LNCaP clone FGC (cell line): ENCODE measurements at regions not wholly inside any gene's neighbourhood (a gene's known extent, or its start where the extent isn't known, plus 50 kb on each side); places are given as distances from the start of the nearest gene placed in this dataset.

Experiments
- DNase-seq: peaks from one replicate; pipeline ENCODE4 v3.0.0-alpha.2; 2011; ENCODE audit warnings: low read depth
- H3K4me3 ChIP-seq: 2 replicates; pipeline ENCODE4 v1.5.1; 2011; ENCODE audit warnings: mild to moderate bottlenecking, low read depth, low read length, control low read depth
- TF ChIP-seq, protein P1 (sequence below): IDR thresholded peaks from 2 replicates; pipeline ENCODE4 v1.5.1; 2012; ENCODE audit warnings: mild to moderate bottlenecking; ENCODE audit not compliant: control insufficient read depth, insufficient read depth; ENCODE audit errors: extremely low read depth

DNA sequence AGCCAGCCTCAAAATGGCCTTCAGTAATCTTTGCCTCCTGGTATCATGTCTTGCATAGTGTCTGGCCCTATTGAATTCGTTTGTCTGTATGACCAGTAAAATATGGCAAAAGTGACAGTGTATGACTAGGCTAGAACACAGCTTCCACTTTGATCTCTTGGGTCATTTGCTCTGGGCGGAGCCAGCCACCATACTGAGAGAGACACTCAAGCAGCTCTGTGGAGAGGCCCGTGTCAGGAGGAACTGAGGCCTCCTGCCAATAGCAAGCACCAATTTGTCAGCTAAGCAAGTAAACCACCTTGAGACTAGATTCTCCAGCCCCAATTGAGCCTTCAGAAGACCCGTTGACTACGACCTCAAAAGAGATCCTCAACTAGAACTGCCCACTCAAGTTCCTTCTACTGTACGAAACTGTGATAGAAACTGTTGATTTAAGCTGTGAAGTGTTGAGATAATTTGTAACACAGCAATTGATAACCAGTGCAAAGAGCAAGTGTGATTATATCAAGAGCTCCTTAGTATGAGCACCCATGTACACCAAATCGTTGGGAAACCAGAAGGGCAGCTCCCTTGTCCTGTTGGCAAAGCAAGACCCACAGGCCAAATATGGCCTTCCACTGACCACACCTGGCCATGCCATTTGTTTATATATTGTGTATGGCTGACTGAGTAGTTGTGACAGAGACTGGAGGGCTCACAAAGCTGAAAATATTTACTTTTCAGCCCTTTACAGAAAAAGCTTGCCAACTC lies 52.7 kb upstream of the SERBP1 start:
- TF ChIP-seq, protein P1, sequence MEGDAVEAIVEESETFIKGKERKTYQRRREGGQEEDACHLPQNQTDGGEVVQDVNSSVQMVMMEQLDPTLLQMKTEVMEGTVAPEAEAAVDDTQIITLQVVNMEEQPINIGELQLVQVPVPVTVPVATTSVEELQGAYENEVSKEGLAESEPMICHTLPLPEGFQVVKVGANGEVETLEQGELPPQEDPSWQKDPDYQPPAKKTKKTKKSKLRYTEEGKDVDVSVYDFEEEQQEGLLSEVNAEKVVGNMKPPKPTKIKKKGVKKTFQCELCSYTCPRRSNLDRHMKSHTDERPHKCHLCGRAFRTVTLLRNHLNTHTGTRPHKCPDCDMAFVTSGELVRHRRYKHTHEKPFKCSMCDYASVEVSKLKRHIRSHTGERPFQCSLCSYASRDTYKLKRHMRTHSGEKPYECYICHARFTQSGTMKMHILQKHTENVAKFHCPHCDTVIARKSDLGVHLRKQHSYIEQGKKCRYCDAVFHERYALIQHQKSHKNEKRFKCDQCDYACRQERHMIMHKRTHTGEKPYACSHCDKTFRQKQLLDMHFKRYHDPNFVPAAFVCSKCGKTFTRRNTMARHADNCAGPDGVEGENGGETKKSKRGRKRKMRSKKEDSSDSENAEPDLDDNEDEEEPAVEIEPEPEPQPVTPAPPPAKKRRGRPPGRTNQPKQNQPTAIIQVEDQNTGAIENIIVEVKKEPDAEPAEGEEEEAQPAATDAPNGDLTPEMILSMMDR = no peak
- no peak overlapping the region for H3K4me3 ChIP-seq
- no peak for DNase-seq

- no peak for DNase-seq
- no peak overlapping the region for H3K4me3 ChIP-seq
- TF ChIP-seq, protein P1 = no peak
Observed at GRCh38 chr1:67484492-67484891, 54.3 kb upstream of the SERBP1 start.

DNA sequence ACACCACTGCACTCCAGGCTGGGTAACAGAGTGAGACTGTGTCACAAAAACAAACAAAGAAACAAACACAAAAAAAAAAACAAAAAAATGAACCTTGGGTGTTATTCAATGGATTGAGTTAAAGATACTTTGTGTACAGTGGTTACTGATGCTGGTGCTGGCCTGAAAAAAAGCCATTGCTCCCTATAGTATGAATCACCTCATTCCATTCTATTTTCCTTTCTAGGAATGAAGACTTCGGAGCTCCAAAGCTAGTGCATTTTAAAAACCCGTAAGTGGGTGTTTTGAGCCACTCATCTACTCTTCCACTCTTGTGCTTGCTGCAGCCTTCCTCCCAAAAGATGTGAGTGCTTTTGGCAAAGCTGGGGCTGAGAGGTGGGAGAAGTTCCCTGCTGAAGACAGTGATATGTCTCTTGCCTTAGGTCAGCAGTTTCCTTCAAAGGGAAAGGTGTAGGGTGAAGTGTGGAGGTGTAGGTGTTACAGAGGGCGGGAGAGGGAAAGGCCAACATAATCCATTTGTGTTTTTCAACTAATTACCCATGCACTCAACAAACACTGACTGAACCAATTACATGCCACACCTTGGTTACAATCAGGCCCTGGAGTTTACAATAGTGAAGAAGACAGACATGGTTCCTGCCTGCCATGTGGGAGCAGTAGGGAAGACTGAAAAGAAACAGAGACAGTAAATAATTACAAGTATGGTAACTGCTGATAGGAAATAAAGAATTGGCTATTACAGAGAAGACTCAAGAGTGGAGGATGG lies 55.0 kb upstream of the SERBP1 start:
- TF ChIP-seq, protein P1 = no peak
- H3K4me3 ChIP-seq = no peak overlapping the region
- no peak for DNase-seq

GRCh38 chr1:67489643-67490042 lies 59.4 kb upstream of the SERBP1 start:
- TF ChIP-seq, protein P1 = peak; percentile 55
- DNase-seq = no peak
- no peak overlapping the region for H3K4me3 ChIP-seq

- TF ChIP-seq, protein P1 = no peak
- no peak for DNase-seq
- no peak overlapping the region for H3K4me3 ChIP-seq
Observed at GRCh38 chr1:67491280-67491679, 61.1 kb upstream of the SERBP1 start.

DNA sequence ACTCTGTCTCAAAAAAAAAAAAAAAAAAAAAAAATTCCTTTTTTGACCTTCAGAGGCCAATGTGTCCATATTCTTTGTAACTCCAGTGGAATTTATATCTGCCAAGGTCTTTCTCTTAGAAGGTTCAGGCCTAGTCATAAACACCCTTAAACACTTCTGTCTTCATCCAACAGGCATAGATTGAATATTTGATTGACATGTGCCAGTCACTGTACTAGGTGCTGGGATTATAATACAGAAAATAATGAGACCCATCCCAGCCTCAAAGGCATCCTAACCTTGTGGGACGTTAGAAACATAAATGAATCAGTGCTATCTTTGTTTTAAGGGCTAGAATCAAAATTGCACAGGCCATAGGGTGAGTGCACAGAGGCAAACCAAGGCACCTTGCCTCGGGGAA lies 62.9 kb upstream of the SERBP1 start:
- H3K4me3 ChIP-seq = no peak overlapping the region
- TF ChIP-seq, protein P1 = no peak
- DNase-seq = no peak
